Choroid plexus epithelial cell (primary cell): ENCODE measurements at regions not wholly inside any gene's neighbourhood (a gene's known extent, or its start where the extent isn't known, plus 50 kb on each side); places are given as distances from the start of the nearest gene placed in this dataset.

Experiments
- DNase-seq: peaks from one replicate; pipeline ENCODE4 v3.0.0-alpha.2; 2010; ENCODE audit warnings: low read depth
- H3K4me3 ChIP-seq: 2 replicates; pipeline ENCODE4 v1.5.1; 2011; ENCODE audit warnings: low read depth, mild to moderate bottlenecking, control low read depth, low read length, moderate library complexity
- CTCF ChIP-seq: conservative IDR thresholded peaks from 2 replicates; pipeline ENCODE4 v1.5.1; 2011; ENCODE audit warnings: low read depth, mild to moderate bottlenecking, control low read depth, inconsistent platforms, low read length, moderate library complexity

- no peak for TF ChIP-seq CTCF
- no peak for DNase-seq
- H3K4me3 ChIP-seq: no peak overlapping the region
These were observed 149.0 kb upstream of the KCNIP4 start for GRCh38 chr4:22097596-22097995.

- H3K4me3 ChIP-seq: no peak overlapping the region
- TF ChIP-seq CTCF: no peak
- no peak for DNase-seq
These were observed 145.6 kb upstream of the KCNIP4 start for GRCh38 chr4:22094217-22094616.

GRCh38 chr4:22093126-22093525 lies 144.6 kb upstream of the KCNIP4 start:
- no peak for DNase-seq
- no peak overlapping the region for H3K4me3 ChIP-seq
- TF ChIP-seq CTCF: no peak

- no peak overlapping the region for H3K4me3 ChIP-seq
- no peak for TF ChIP-seq CTCF
- no peak for DNase-seq
These were observed 143.3 kb upstream of the KCNIP4 start for GRCh38 chr4:22091906-22092305.

- no peak for DNase-seq
- TF ChIP-seq CTCF: no peak
These were observed 142.8 kb upstream of the KCNIP4 start for GRCh38 chr4:22091352-22091717.

GRCh38 chr4:22090661-22091351 lies 142.2 kb upstream of the KCNIP4 start:
- TF ChIP-seq CTCF: no peak
- DNase-seq: no peak
- no peak overlapping the region for H3K4me3 ChIP-seq

More at GRCh38 chr4:22091352-22091717, 142.8 kb upstream of the KCNIP4 start:
- no peak overlapping the region for H3K4me3 ChIP-seq

GRCh38 chr4:22077571-22077970 lies 129.0 kb upstream of the KCNIP4 start:
- H3K4me3 ChIP-seq: no peak overlapping the region
- no peak for TF ChIP-seq CTCF
- no peak for DNase-seq
